HCT116 (cell line): ENCODE measurements at regions not wholly inside any gene's neighbourhood (a gene's known extent, or its start where the extent isn't known, plus 50 kb on each side); places are given as distances from the start of the nearest gene placed in this dataset.

Source experiments
- POLR2A ChIP-seq: IDR thresholded peaks from 2 replicates; pipeline ENCODE4 v1.7.0; 2011; ENCODE audit warnings: borderline replicate concordance; ENCODE audit not compliant: insufficient read depth, insufficient read length; ENCODE audit errors: extremely low read depth
- POLR2AphosphoS5 ChIP-seq: IDR thresholded peaks from 2 replicates; pipeline ENCODE4 v1.6.1; 2011; ENCODE audit warnings: mild to moderate bottlenecking, low read depth, low read length, moderate library complexity
- TCF7L2 ChIP-seq: IDR thresholded peaks from 2 replicates; pipeline ENCODE4 v1.7.0; 2011; ENCODE audit warnings: borderline replicate concordance, inconsistent platforms; ENCODE audit not compliant: insufficient read depth, insufficient read length; ENCODE audit errors: extremely low read depth
- TF ChIP-seq, protein P1 (sequence below), 3 experiments: fragments of 200-600 bp in 1 of 3; sonication (generic) in 1 of 3; IDR thresholded peaks in 2 of 3; conservative IDR thresholded peaks in 1 of 3; 2 replicates each; pipeline ENCODE4 v1.5.1; 2012 to 2017; ENCODE audit warnings: low read depth in 2 of 3, low read length in 2 of 3, antibody characterized with exemption in 1 of 3, borderline replicate concordance in 1 of 3, control low read depth in 1 of 3, mild to moderate bottlenecking in 1 of 3, mixed read lengths in 1 of 3, mixed run types in 1 of 3, moderate library complexity in 1 of 3; ENCODE audit not compliant: insufficient read depth in 1 of 3
- TF ChIP-seq, protein P2 (sequence below): IDR thresholded peaks from 2 replicates; pipeline ENCODE4 v1.6.1; 2012

- TF ChIP-seq TCF7L2 (no peak), POLR2A (no peak), POLR2AphosphoS5 (no peak)
- TF ChIP-seq, protein P1, sequence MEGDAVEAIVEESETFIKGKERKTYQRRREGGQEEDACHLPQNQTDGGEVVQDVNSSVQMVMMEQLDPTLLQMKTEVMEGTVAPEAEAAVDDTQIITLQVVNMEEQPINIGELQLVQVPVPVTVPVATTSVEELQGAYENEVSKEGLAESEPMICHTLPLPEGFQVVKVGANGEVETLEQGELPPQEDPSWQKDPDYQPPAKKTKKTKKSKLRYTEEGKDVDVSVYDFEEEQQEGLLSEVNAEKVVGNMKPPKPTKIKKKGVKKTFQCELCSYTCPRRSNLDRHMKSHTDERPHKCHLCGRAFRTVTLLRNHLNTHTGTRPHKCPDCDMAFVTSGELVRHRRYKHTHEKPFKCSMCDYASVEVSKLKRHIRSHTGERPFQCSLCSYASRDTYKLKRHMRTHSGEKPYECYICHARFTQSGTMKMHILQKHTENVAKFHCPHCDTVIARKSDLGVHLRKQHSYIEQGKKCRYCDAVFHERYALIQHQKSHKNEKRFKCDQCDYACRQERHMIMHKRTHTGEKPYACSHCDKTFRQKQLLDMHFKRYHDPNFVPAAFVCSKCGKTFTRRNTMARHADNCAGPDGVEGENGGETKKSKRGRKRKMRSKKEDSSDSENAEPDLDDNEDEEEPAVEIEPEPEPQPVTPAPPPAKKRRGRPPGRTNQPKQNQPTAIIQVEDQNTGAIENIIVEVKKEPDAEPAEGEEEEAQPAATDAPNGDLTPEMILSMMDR (IDR thresholded peaks at IDR 0.05 in 2 of 3, conservative IDR thresholded peaks at IDR 0.05 in 1 of 3; ENCODE audit: borderline replicate concordance in 1 of 3, insufficient read depth in 1 of 3, low read depth in 2 of 3, low read length in 2 of 3): no peak
- TF ChIP-seq, protein P2, sequence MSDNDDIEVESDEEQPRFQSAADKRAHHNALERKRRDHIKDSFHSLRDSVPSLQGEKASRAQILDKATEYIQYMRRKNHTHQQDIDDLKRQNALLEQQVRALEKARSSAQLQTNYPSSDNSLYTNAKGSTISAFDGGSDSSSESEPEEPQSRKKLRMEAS: no peak
Measured at GRCh38 chr6:86825436-86825835, 111.9 kb upstream of the HTR1E start.
